ENCODE measurements at regions not wholly inside any gene's neighbourhood (a gene's known extent, or its start where the extent isn't known, plus 50 kb on each side); places are given as distances from the start of the nearest gene placed in this dataset.

DNA sequence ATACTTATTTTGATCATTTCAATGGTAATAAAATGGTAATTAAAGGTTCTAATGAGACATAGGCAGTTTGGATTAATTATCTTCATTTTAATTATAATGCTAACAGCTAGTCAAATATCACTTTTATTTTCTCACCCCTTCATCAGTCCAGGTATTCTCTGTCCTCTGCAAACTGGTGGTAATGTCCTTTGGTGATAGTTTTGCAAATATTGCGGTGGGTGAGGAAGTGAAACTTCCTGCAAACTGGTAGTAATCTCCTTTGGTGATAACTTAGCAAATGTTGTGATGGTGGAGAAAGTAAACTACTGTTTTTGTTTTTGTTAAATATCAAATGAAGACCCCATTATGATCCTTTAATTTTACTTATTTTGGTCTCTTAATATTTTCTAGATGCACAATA is 209.0 kb downstream of the AMY1C start:
- Mint-ChIP-seq H3K27me3 (ENCODE audit: low read depth in 3 of 3) (no peaks in the 10 kb centered on the region), H3K27ac (no peak overlapping the region), H3K4me3 (no peak overlapping the region), H3K4me1 (no peaks in the 10 kb centered on the region), H3K9me3 (peaks cover 2 to 19% (median 8%) of the 10 kb centered on the region in 7 donors), H3K36me3 (no peaks in the 10 kb centered on the region)
- Histone ChIP-seq H2AFZ (ENCODE audit: insufficient read depth, low read depth, low read length, poor library complexity, severe bottlenecking) (no peak overlapping the region), H3K4me1 (ENCODE audit: control insufficient read depth in 1 of 2, insufficient read depth in 2 of 2, low read length in 2 of 2) (no peaks in the 10 kb centered on the region), H4K20me1 (ENCODE audit: insufficient read depth, low read length) (no peaks in the 10 kb centered on the region), H3K36me3 (replicated peaks in 1 of 2; ENCODE audit: control insufficient read depth in 1 of 2, insufficient read depth in 2 of 2, low read length in 2 of 2) (no peaks in the 10 kb centered on the region), H3K79me2 (ENCODE audit: insufficient read depth, low read length) (no peaks in the 10 kb centered on the region), H3K27ac (ENCODE audit: low read depth in 1 of 2, low read length in 2 of 2) (no peak overlapping the region), H3K9me3 (replicated peaks in 1 of 2; ENCODE audit: control insufficient read depth in 1 of 2, insufficient read depth in 1 of 2, low read length in 2 of 2) (peaks cover 20% of the 10 kb centered on the region in 2 donors), H3K9ac (ENCODE audit: insufficient read depth, low read length, poor library complexity, severe bottlenecking) (no peak overlapping the region), H3K4me3 (replicated peaks in 1 of 3; ENCODE audit: low read depth in 2 of 3, low read length in 3 of 3) (no peak overlapping the region), H3K27me3 (ENCODE audit: control insufficient read depth in 2 of 2, insufficient read depth in 2 of 2, low read length in 2 of 2) (no peaks in the 10 kb centered on the region), H3K4me2 (replicated peaks; ENCODE audit: extremely low read depth, low read length, poor library complexity, severe bottlenecking) (no peak overlapping the region)
- TF ChIP-seq, protein P1, sequence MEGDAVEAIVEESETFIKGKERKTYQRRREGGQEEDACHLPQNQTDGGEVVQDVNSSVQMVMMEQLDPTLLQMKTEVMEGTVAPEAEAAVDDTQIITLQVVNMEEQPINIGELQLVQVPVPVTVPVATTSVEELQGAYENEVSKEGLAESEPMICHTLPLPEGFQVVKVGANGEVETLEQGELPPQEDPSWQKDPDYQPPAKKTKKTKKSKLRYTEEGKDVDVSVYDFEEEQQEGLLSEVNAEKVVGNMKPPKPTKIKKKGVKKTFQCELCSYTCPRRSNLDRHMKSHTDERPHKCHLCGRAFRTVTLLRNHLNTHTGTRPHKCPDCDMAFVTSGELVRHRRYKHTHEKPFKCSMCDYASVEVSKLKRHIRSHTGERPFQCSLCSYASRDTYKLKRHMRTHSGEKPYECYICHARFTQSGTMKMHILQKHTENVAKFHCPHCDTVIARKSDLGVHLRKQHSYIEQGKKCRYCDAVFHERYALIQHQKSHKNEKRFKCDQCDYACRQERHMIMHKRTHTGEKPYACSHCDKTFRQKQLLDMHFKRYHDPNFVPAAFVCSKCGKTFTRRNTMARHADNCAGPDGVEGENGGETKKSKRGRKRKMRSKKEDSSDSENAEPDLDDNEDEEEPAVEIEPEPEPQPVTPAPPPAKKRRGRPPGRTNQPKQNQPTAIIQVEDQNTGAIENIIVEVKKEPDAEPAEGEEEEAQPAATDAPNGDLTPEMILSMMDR (IDR thresholded peaks at IDR 0.05), result no peak
- no peak for DNase-seq
- WGBS (ENCODE audit: insufficient coverage), result no CpG with 5 or more reads among the region's 1 CpG
- intact Hi-C loops (cut with micrococcal nuclease), result no loop called here

DNA sequence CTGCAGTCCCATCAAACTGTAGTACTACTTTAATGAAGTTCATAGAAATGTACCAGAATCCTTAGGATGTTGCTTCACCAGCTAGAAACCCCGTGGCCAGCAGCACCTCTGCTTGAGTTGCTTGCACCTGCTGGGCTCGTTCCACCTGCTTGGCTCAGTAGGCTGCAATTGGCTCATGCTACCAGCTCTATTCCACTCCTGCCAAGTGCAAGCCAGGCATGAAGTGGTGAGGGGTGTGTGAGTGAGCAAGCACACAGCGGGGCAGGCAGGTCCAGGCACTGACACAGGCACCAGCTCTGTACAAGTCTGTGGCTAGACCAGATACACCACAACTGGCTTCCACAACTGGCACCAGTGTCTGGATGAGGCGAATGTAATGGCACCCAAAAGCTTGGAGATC is 209.9 kb downstream of the AMY1C start:
- intact Hi-C loops (cut with micrococcal nuclease), result no loop called here
- H3K9me3 Mint-ChIP-seq, result peaks cover 2 to 19% (median 8%) of the 10 kb centered on the region in 7 donors
- no peak for DNase-seq
- no peaks in the 10 kb centered on the region for H3K36me3 Mint-ChIP-seq
- no peak overlapping the region for H3K27ac ChIP-seq (ENCODE audit: low read depth in 1 of 2, low read length in 2 of 2)
- H3K79me2 ChIP-seq (ENCODE audit: insufficient read depth, low read length), result no peaks in the 10 kb centered on the region
- no peak overlapping the region for H3K4me3 ChIP-seq (replicated peaks in 1 of 3; ENCODE audit: low read depth in 2 of 3, low read length in 3 of 3)
- H3K4me1 Mint-ChIP-seq, result no peaks in the 10 kb centered on the region
- no peak overlapping the region for H3K9ac ChIP-seq (ENCODE audit: insufficient read depth, low read length, poor library complexity, severe bottlenecking)
- H3K27me3 Mint-ChIP-seq (ENCODE audit: low read depth in 3 of 3), result no peaks in the 10 kb centered on the region
- H4K20me1 ChIP-seq (ENCODE audit: insufficient read depth, low read length), result no peaks in the 10 kb centered on the region
- no peaks in the 10 kb centered on the region for H3K4me1 ChIP-seq (ENCODE audit: control insufficient read depth in 1 of 2, insufficient read depth in 2 of 2, low read length in 2 of 2)
- H2AFZ ChIP-seq (ENCODE audit: insufficient read depth, low read depth, low read length, poor library complexity, severe bottlenecking), result no peak overlapping the region
- H3K36me3 ChIP-seq (replicated peaks in 1 of 2; ENCODE audit: control insufficient read depth in 1 of 2, insufficient read depth in 2 of 2, low read length in 2 of 2), result no peaks in the 10 kb centered on the region
- 93% methylated on average over 3 of the region's 4 CpGs for WGBS (ENCODE audit: insufficient coverage)
- no peaks in the 10 kb centered on the region for H3K27me3 ChIP-seq (ENCODE audit: control insufficient read depth in 2 of 2, insufficient read depth in 2 of 2, low read length in 2 of 2)
- peaks cover 20% of the 10 kb centered on the region in 2 donors for H3K9me3 ChIP-seq (replicated peaks in 1 of 2; ENCODE audit: control insufficient read depth in 1 of 2, insufficient read depth in 1 of 2, low read length in 2 of 2)
- no peak overlapping the region for H3K4me2 ChIP-seq (replicated peaks; ENCODE audit: extremely low read depth, low read length, poor library complexity, severe bottlenecking)
- TF ChIP-seq, protein P1 (IDR thresholded peaks at IDR 0.05), result no peak
- no peak overlapping the region for H3K4me3 Mint-ChIP-seq
- no peak overlapping the region for H3K27ac Mint-ChIP-seq
